ENCODE measurements at regions not wholly inside any gene's neighbourhood (a gene's known extent, or its start where the extent isn't known, plus 50 kb on each side); places are given as distances from the start of the nearest gene placed in this dataset.

DNA sequence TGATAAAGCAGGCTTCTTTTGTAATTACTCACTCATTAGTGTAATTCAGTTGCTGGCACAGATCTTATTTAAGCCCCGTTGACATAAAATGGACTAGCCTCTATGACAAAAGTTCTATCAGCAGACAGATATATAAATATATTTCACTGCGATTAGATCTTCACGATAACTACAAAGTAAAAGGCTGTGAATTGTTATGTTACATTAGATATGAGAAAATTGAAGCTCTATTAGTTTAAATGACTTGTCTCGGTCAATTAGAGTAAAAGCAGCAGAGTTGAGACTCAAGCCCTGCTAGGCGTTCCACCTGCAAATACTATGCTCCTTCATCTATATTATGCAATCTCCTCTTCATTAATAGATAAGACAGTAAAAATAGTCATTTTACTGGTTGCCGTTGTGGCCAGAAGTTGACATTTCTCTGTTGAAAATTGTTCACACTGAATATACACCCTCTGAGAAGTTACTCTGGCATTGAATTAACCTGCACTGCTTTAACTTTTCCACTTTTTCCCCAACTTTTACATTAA, 136.7 kb downstream of the DKK1 start:
- TF ChIP-seq, protein P1, sequence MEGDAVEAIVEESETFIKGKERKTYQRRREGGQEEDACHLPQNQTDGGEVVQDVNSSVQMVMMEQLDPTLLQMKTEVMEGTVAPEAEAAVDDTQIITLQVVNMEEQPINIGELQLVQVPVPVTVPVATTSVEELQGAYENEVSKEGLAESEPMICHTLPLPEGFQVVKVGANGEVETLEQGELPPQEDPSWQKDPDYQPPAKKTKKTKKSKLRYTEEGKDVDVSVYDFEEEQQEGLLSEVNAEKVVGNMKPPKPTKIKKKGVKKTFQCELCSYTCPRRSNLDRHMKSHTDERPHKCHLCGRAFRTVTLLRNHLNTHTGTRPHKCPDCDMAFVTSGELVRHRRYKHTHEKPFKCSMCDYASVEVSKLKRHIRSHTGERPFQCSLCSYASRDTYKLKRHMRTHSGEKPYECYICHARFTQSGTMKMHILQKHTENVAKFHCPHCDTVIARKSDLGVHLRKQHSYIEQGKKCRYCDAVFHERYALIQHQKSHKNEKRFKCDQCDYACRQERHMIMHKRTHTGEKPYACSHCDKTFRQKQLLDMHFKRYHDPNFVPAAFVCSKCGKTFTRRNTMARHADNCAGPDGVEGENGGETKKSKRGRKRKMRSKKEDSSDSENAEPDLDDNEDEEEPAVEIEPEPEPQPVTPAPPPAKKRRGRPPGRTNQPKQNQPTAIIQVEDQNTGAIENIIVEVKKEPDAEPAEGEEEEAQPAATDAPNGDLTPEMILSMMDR (IDR thresholded peaks at IDR 0.05) = no peak
- no peak for DNase-seq
- Mint-ChIP-seq H3K36me3 (ENCODE audit: low read depth) (peaks cover 14% of the 10 kb centered on the region), H3K27ac (no peak overlapping the region; the same call in 1 of the 2 replicates), H3K4me3 (no peak overlapping the region), H3K27me3 (ENCODE audit: insufficient read depth) (no peaks in the 10 kb centered on the region), H3K9me3 (no peaks in the 10 kb centered on the region), H3K4me1 (ENCODE audit: low read depth) (peaks cover 54% of the 10 kb centered on the region)

- Mint-ChIP-seq H3K4me3 (no peak overlapping the region), H3K27ac (no peak overlapping the region; the same call in 1 of the 2 replicates), H3K36me3 (ENCODE audit: low read depth) (peaks cover 10% of the 10 kb centered on the region), H3K27me3 (ENCODE audit: insufficient read depth) (no peaks in the 10 kb centered on the region), H3K4me1 (ENCODE audit: low read depth) (peaks cover 45% of the 10 kb centered on the region), H3K9me3 (no peaks in the 10 kb centered on the region)
- TF ChIP-seq, protein P1 (IDR thresholded peaks at IDR 0.05) = 0 out of 2 replicates have a peak, but pooled peaks have one; percentile 18
- DNase-seq = peak; percentile 93
Observed at GRCh38 chr10:52451817-52452216, 137.7 kb downstream of the DKK1 start.

GRCh38 chr10:52452600-52453493, 138.8 kb downstream of the DKK1 start:
- Mint-ChIP-seq H3K4me1 (ENCODE audit: low read depth) (peaks cover 39% of the 10 kb centered on the region), H3K4me3 (peak overlapping the region; percentile 44), H3K36me3 (ENCODE audit: low read depth) (peaks cover 13% of the 10 kb centered on the region), H3K27me3 (ENCODE audit: insufficient read depth) (no peaks in the 10 kb centered on the region), H3K9me3 (no peaks in the 10 kb centered on the region; the same call in 1 of the 2 replicates), H3K27ac (no peak overlapping the region; the same call in 1 of the 2 replicates)
- TF ChIP-seq, protein P1 (IDR thresholded peaks at IDR 0.05) = no peak
- DNase-seq = no peak

DNA sequence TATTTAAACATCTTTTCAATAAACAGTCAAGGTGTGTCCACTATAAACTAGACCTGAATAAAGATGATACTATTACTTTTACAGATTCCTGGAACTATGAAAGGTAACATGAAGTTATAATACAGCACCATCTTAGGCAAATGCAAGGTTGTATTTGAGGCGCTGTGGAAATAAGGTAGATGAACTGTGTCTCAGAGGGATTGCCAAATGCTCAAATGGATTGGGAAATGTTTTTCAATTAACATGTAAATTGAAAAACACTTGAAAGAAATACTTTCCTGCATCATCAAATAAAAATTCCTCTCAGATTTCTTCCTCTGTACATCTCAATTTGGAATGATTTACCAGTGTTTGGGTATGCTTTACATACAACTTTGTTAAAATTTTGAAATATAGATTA, 139.4 kb downstream of the DKK1 start:
- Mint-ChIP-seq H3K27ac (no peak overlapping the region), H3K9me3 (no peaks in the 10 kb centered on the region; the same call in 1 of the 2 replicates), H3K4me3 (no peak overlapping the region), H3K27me3 (ENCODE audit: insufficient read depth) (no peaks in the 10 kb centered on the region), H3K4me1 (ENCODE audit: low read depth) (peaks cover 39% of the 10 kb centered on the region), H3K36me3 (ENCODE audit: low read depth) (peaks cover 14% of the 10 kb centered on the region)
- no peak for DNase-seq
- TF ChIP-seq, protein P1 (IDR thresholded peaks at IDR 0.05) = no peak

DNA sequence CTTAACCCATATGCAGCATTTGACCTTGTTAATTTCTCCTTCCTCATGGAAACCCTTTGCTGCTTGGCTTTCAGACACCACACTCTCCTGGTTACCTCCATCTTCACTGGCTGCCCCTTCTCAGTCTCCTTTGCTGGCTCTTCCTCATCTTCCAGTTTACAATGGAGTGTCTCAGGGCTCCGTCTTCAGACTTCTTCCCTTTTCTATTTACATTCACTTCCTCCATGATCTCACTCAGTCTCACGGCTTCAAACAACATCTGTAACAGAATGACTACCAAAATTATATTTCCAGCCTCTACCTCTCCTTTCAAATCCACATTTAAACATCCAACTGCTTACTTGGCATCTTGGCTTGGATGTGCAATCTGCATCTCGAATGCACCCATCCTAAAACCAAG, 140.4 kb downstream of the DKK1 start:
- Mint-ChIP-seq H3K4me1 (ENCODE audit: low read depth) (peaks cover 39% of the 10 kb centered on the region), H3K9me3 (no peaks in the 10 kb centered on the region; the same call in 1 of the 2 replicates), H3K36me3 (ENCODE audit: low read depth) (peaks cover 9% of the 10 kb centered on the region), H3K4me3 (no peak overlapping the region), H3K27me3 (ENCODE audit: insufficient read depth) (no peaks in the 10 kb centered on the region), H3K27ac (no peak overlapping the region)
- no peak for DNase-seq
- TF ChIP-seq, protein P1 (IDR thresholded peaks at IDR 0.05) = no peak
